Globus pallidus (tissue), 1 donor: ENCODE measurements at regions not wholly inside any gene's neighbourhood (a gene's known extent, or its start where the extent isn't known, plus 50 kb on each side); places are given as distances from the start of the nearest gene placed in this dataset.
"Not testable (repeated sequence)": the region's sequence is repeated elsewhere in the genome, so short reads cannot be mapped to it uniquely, and the experiment has no call there.

Source experiments
- DNase-seq: peaks from one replicate; pipeline ENCODE4 v3.0.0-alpha.2; 2015; ENCODE audit warnings: low spot score

DNA sequence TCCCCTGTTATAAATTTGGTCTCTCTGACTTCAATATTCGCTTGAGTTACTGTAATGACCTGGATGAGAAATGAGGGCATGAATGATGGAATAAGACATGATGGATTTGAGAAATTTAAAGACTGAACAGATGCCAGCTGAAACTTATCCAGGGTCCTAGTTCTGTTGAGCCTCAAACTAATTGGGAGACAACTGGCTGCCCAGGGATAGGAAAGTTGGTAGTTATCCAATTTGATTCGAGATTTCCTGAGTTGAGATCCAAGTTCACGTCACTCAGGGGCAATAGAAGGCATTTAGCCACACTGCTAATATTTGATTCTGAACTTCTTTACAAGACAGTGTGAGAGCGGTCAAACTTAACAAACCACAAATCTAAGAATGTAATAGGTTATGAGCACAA lies 159.0 kb upstream of the CXCL13 start:
- no peak for DNase-seq

DNA sequence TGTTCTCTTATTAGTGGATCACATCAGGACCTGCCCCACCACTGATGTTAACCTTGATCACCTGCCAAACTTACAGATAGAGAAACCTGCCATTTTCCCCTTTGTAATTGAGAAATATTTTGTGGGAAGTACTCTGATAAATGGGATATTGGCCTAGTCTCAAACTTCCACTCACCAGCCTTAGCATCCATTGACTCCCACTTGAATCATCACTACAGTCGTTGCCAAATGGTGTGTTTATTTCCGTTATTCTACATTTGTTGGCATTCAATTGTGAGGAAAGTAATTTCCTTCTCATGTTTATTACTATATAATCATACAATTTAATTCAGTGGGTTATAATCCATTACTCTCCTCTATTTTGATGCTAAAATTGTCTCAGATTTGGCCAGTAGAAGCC lies 156.4 kb upstream of the CXCL13 start:
- DNase-seq: no peak

GRCh38 chr4:77450006-77450405 lies 155.6 kb upstream of the CXCL13 start:
- DNase-seq: no peak

DNA sequence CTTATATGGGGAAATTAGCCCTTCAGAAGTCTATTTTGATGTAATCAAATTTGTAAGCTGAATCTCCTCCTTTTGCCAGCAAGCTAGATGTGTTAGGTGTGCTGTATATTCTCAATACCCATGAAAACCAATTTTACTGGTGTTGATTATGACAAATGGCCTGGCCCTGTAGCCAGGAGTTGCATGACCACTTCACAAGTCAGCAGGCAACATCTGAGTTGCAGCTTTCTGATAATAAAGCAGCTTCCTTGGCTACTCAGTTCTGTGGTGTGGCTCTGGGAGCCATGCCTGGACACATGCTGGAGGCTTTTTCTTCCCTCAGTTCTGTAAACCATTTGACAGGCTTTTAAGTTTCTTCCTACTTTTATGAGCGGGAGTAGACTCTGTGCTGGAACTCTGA lies 154.1 kb upstream of the CXCL13 start:
- no peak for DNase-seq

DNA sequence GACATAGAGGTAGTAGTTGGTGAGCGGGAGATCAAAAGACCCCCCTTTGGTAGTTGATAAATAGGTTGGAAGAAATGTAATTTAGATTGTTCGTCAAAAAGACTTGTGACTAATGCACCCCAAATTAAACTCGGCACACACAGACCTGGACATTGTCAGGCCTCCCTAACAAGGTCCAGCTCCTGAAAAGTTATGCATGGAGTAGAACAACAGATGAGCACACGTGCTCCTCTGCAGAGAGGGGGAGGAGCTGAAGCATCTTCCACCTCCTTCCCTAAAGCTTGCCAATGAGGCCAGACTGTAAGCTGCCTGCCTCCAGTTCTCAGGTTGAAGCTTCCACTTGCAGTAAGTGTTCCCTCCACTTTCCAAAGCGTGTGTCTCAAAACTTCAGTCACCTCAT lies 153.5 kb upstream of the CXCL13 start:
- not testable (repeated sequence) for DNase-seq

DNA sequence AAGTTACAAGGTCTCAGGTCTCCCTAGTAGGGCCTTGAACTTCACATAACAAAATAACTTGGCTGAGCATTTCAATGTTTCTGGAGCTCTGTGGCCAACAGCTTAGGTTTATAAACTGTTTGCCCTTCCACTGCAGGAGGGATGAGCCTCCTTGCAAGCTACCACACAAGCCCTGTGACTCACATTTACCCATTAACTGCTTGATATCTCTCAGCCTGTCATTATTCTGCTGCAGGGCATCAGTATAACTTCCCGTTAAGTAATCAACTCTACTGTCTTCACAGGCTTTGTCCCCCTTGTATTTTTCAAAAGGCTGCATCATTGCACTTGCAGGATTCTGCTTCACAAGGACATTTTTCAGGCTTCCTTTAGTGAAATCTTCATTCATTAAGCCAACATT lies 151.7 kb upstream of the CXCL13 start:
- no peak for DNase-seq

DNA sequence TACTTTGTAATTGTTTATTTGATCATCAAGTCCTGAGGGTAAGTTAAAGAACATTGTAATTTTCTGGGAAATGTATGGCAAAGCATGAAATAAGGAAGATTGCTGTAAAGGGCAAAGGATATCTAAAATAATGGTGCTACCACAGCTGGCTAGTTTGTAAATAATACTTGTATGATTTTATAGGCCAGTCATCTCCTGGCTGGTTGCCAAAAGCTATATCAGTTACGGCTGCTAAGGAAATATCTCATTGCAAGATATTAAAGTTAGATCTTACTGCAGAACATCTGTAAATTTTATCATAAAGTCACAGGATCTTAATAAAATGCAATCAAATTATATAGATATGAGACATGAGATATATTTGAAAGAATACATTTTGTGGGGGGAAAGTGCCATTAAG lies 150.8 kb upstream of the CXCL13 start:
- no peak for DNase-seq

DNA sequence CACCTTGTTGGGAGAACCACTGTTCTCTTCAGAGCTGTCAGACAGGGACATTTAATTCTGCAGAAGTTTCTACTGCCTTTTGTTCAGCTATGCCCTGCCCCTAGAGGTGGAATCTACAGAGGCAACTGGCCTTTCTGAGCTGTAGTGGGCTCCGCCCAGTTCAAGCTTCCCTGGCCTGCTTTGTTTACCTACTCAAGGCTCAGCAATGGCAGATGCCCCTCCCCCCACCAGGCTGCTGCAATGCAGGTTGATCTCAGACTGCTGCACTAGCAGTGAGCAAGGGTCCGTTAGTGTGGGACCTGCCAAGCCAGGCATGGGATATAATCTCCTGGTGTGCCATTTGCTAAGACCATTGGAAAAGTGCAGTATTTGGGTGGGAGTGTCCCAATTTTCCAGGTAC lies 141.5 kb upstream of the CXCL13 start:
- DNase-seq: not testable (repeated sequence)

DNA sequence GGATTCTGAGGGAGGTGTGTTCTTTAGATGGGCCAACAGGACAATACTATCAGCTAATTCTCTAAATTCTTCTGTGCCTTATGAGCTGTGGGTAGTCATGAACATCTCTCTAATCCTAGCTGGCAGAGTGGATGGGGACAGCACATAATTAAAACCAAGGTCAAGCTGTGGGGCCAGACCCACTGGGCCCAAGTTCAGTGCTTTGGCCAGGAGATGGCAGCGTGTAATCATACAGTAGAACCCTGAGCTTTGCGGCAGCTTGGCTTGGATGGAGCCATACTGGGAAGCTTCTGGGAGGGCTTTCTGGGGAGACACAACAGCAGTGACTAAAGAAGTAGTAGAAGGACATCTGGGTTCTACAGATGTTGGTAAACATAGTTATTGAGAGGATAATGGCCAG lies 140.3 kb upstream of the CXCL13 start:
- DNase-seq: no peak

GRCh38 chr4:77466430-77466829 lies 139.2 kb upstream of the CXCL13 start:
- no peak for DNase-seq

DNA sequence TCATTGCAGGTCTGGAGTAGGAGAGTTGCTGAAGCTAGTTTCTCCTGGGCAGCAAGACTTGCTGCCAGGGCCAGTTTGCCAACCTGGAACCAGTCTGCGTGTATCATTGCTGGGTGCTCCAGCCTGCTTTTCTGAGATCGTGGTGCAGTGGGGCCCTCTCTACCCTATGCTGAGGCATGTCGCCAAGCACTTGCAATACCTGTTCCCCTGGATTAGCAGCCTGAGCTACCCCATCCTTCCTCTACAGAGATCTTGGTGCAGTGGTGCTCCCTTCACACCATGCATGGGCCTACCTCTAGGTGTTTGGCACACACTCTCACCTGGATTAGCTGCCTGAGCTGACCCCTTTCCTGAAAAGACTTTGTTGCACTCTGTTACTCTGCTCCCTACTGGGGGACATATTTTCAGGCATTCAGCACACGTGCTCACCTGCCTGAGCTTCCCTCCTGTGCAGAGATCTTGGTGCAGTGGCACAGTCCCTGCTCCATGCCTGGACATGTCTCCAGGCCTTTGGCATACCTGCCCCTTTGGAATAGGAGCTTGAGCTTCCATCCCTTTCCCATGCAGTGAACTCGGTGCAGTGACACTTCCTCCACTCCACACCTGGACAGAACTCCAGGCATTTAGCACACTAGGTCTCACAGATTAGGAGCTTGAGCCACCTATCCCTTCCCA lies 133.7 kb upstream of the CXCL13 start:
- no peak for DNase-seq

DNA sequence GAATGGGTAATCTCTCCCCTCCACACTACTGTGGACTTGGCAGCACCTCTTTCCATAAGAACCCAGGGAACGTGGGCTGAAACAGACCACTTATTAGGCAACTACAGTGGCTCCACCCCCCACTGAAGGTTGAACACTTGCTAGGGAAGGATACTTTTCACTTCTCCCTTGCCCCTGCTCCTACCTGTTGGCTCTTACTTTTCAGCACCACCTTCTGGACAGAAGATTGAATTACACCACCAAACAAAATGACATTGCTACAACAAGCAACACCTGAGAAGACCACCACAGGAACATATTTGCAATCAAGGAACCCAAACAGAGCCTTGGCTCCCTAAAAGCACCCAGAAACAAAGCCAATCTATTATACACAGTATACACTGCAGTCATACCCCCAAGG lies 132.1 kb upstream of the CXCL13 start:
- no peak for DNase-seq

- DNase-seq: no peak
Measured at GRCh38 chr4:77481856-77482255, 123.8 kb upstream of the CXCL13 start.

- no peak for DNase-seq
Measured at GRCh38 chr4:77488882-77489281, 116.7 kb upstream of the CXCL13 start.

- DNase-seq: no peak
Measured at GRCh38 chr4:77493120-77493752, 112.4 kb upstream of the CXCL13 start.

DNA sequence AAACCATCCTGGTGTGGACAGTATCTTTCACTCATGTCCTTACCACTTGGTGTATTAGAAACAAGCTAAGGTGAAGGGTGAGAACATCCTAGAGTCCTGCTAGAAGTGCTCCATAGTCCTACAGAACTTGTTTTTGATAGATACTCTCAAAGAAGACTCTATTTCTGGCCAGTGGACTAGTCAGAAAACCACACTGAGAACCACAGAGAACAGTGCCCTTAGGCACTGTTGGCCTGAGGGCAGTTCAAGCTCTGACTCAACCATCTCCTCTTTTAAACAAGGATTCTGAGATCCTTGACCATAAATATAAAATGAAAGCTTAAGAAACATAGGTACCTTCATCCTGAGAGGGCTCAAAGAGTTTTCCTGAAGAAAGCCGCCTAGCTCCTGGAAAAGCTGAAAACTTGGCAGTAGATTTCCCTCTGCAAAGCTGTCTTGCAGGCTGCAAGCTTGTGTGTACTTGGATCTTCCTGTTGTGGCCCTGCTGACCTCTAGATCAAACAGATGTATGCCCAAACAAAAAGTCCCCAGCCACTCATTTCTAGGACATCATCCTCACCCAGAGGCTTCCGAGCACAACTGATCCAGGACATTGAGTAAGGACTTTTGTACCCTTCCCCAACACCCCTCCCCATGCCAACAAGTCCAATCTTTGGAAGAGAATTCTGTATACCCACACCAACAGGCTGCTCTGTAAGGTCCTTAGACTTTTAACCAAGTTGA lies 111.6 kb upstream of the CXCL13 start:
- no peak for DNase-seq

- DNase-seq: no peak
Measured at GRCh38 chr4:77496457-77496856, 109.2 kb upstream of the CXCL13 start.

DNA sequence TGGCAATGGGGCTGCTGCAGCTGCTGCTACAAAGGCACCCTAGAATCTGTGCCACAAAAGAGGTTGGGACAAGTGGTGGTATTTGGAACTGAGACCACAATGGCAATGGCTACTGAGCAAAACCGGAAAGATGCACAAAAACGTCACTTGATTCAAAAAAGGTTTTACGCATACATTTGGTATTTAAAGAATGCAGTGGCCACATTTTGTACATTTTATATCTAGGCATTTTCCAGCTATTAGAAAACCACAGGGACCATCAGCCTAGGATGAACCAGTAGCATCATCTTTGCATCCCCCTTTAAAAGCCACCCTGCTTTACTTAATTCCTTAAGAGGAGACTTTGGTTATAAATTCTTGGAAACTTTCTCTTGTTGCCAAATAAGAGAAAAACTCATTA lies 104.8 kb upstream of the CXCL13 start:
- DNase-seq: no peak

- no peak for DNase-seq
Measured at GRCh38 chr4:77501240-77501639, 104.4 kb upstream of the CXCL13 start.

GRCh38 chr4:77501851-77502250 lies 103.8 kb upstream of the CXCL13 start:
- no peak for DNase-seq

DNA sequence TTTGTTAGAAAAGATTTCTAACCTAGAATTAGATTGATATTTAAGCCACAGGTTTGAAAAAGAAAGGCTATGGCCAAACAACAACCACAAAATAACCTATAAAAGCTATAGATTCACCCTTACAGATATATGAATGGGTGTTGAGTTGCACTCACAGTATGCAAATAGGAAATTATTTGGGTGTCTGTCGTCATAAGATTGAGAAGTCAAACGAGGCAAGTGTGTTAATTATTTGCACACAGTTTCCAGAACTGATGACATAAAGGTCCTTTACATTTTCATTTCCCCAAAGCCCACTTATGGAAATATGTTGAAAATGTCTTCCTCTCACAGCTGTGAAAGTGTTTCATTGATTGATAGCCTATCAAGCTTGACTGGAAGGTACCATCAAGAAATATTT lies 101.2 kb upstream of the CXCL13 start:
- DNase-seq: no peak

DNA sequence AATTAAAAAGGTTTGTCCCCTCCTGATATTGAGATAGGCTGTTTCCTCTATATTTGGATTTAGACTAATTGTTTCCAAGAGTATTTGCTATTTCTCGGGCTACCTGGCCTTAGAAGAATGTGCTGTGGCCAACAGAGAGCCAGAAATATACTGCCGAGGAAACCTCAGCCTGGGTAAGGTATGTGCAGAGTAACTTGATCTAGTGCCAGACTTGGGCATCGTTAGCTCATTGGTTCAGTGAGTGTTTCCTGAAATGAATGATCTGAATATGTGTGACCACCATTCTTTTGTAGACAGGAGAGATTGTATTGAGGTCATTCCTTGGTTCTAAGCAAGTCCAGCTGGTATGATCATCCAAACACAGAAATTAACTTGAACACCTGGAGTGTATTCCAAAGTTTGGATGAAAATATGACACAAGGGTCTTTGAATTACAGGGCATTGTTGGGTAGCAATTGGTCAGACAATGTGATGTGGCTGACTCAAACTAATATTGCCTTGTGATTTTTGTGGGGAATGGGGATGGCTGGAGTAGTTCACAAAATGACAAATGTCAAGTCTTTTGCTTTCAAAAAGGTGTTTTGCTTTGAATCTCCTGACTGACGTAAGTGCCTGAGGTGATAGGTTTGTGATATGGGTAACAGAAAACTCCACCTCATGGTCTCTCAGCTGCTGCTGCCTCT lies 100.2 kb upstream of the CXCL13 start:
- no peak for DNase-seq

- DNase-seq: no peak
Measured at GRCh38 chr4:77505958-77506319, 99.7 kb upstream of the CXCL13 start.
